Progenitor cell of endocrine pancreas (in vitro differentiated cells): ENCODE measurements at regions not wholly inside any gene's neighbourhood (a gene's known extent, or its start where the extent isn't known, plus 50 kb on each side); places are given as distances from the start of the nearest gene placed in this dataset.
A peak's percentile ranks its signal among the peaks of the same experiment; 100 is the strongest.
"Not testable (repeated sequence)": the region's sequence is repeated elsewhere in the genome, so short reads cannot be mapped to it uniquely, and the experiment has no call there.

Experiments
- DNase-seq: peaks from one replicate; pipeline ENCODE4 v3.0.0; 2021; ENCODE audit warnings: low spot score; ENCODE audit not compliant: unreplicated experiment
- H3K27ac Mint-ChIP-seq: 2 replicates; pipeline ENCODE4 v1.8.0; 2021; ENCODE audit warnings: mild to moderate bottlenecking, moderate library complexity, mixed read lengths
- H3K27me3 Mint-ChIP-seq: 2 replicates; pipeline ENCODE4 v1.8.0; 2021; ENCODE audit warnings: mixed read lengths
- H3K36me3 Mint-ChIP-seq: 2 replicates; pipeline ENCODE4 v1.8.0; 2022; ENCODE audit warnings: mixed read lengths; ENCODE audit not compliant: insufficient read depth
- H3K4me1 Mint-ChIP-seq: 2 replicates; pipeline ENCODE4 v1.8.0; 2021; ENCODE audit warnings: low read depth, mixed read lengths
- H3K4me3 Mint-ChIP-seq: 2 replicates; pipeline ENCODE4 v1.8.0; 2021; ENCODE audit warnings: low read depth, mild to moderate bottlenecking, moderate library complexity, mixed read lengths
- H3K9me3 Mint-ChIP-seq: 2 replicates; pipeline ENCODE4 v1.8.0; 2021; ENCODE audit warnings: low read depth, mixed read lengths
- CTCF ChIP-seq: fragments of 200-600 bp; sonication (generic); IDR thresholded peaks from one replicate; pipeline ENCODE4 v1.5.0; 2021; ENCODE audit warnings: antibody characterized with exemption, mild to moderate bottlenecking; ENCODE audit not compliant: unreplicated experiment

- DNase-seq, result no peak
- no peak for TF ChIP-seq CTCF
- Mint-ChIP-seq H3K27me3 (no peaks in the 10 kb centered on the region), H3K9me3 (peaks cover 10% of the 10 kb centered on the region), H3K4me1 (no peaks in the 10 kb centered on the region), H3K36me3 (no peaks in the 10 kb centered on the region), H3K4me3 (no peak overlapping the region), H3K27ac (no peak overlapping the region)
These were observed 70.1 kb downstream of the FBXO4 start for GRCh38 chr5:41995193-41995592.

GRCh38 chr5:42001673-42002072 is 76.6 kb downstream of the FBXO4 start:
- no peaks in the 10 kb centered on the region for H3K27me3 Mint-ChIP-seq
- no peak for TF ChIP-seq CTCF
- H3K9me3 Mint-ChIP-seq, result peaks cover 9% of the 10 kb centered on the region
- no peaks in the 10 kb centered on the region for H3K4me1 Mint-ChIP-seq
- DNase-seq, result no peak
- H3K27ac Mint-ChIP-seq, result no peak overlapping the region
- H3K36me3 Mint-ChIP-seq, result no peaks in the 10 kb centered on the region
- no peak overlapping the region for H3K4me3 Mint-ChIP-seq

GRCh38 chr5:42003852-42004251 is 78.8 kb downstream of the FBXO4 start:
- H3K4me3 Mint-ChIP-seq, result not testable (repeated sequence)

GRCh38 chr5:42005561-42006153 is 80.6 kb downstream of the FBXO4 start:
- H3K27ac Mint-ChIP-seq, result no peak overlapping the region
- no peak overlapping the region for H3K4me3 Mint-ChIP-seq
- no peaks in the 10 kb centered on the region for H3K9me3 Mint-ChIP-seq
- H3K4me1 Mint-ChIP-seq, result no peaks in the 10 kb centered on the region
- no peaks in the 10 kb centered on the region for H3K27me3 Mint-ChIP-seq
- no peaks in the 10 kb centered on the region for H3K36me3 Mint-ChIP-seq
- peak; percentile 77 for TF ChIP-seq CTCF
- DNase-seq, result no peak

More at GRCh38 chr5:42003852-42004251, 78.8 kb downstream of the FBXO4 start:
- not testable (repeated sequence) for H3K27me3 Mint-ChIP-seq, H3K4me1 Mint-ChIP-seq, DNase-seq, H3K36me3 Mint-ChIP-seq, H3K9me3 Mint-ChIP-seq, H3K27ac Mint-ChIP-seq

- H3K4me1 Mint-ChIP-seq, result no peaks in the 10 kb centered on the region
- TF ChIP-seq CTCF, result no peak
- H3K4me3 Mint-ChIP-seq, result no peak overlapping the region
- DNase-seq, result no peak
- H3K27me3 Mint-ChIP-seq, result peaks cover 8% of the 10 kb centered on the region
- no peaks in the 10 kb centered on the region for H3K9me3 Mint-ChIP-seq
- H3K27ac Mint-ChIP-seq, result no peak overlapping the region
- H3K36me3 Mint-ChIP-seq, result no peaks in the 10 kb centered on the region
These were observed 88.5 kb downstream of the FBXO4 start for GRCh38 chr5:42013561-42013960.

- no peak for TF ChIP-seq CTCF
- Mint-ChIP-seq H3K4me1 (no peaks in the 10 kb centered on the region), H3K27ac (no peak overlapping the region), H3K36me3 (no peaks in the 10 kb centered on the region), H3K27me3 (peaks cover 8% of the 10 kb centered on the region), H3K4me3 (no peak overlapping the region), H3K9me3 (no peaks in the 10 kb centered on the region)
- no peak for DNase-seq
These were observed 90.2 kb downstream of the FBXO4 start for GRCh38 chr5:42015254-42015653.
